ENCODE measurements at regions not wholly inside any gene's neighbourhood (a gene's known extent, or its start where the extent isn't known, plus 50 kb on each side); places are given as distances from the start of the nearest gene placed in this dataset.

GRCh38 chr9:68654075-68654474 lies 51.0 kb upstream of the PIP5K1B start:
- H3K4me3 ChIP-seq (ENCODE audit: low read depth, low read length), result no peak overlapping the region
- TF ChIP-seq, protein P1, sequence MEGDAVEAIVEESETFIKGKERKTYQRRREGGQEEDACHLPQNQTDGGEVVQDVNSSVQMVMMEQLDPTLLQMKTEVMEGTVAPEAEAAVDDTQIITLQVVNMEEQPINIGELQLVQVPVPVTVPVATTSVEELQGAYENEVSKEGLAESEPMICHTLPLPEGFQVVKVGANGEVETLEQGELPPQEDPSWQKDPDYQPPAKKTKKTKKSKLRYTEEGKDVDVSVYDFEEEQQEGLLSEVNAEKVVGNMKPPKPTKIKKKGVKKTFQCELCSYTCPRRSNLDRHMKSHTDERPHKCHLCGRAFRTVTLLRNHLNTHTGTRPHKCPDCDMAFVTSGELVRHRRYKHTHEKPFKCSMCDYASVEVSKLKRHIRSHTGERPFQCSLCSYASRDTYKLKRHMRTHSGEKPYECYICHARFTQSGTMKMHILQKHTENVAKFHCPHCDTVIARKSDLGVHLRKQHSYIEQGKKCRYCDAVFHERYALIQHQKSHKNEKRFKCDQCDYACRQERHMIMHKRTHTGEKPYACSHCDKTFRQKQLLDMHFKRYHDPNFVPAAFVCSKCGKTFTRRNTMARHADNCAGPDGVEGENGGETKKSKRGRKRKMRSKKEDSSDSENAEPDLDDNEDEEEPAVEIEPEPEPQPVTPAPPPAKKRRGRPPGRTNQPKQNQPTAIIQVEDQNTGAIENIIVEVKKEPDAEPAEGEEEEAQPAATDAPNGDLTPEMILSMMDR (IDR thresholded peaks at IDR 0.05; ENCODE audit: insufficient read depth, low read depth, low read length, missing control alignments), result no peak
- no peak for DNase-seq (ENCODE audit: low read depth)
